H1 (cell line): ENCODE measurements at regions not wholly inside any gene's neighbourhood (a gene's known extent, or its start where the extent isn't known, plus 50 kb on each side); places are given as distances from the start of the nearest gene placed in this dataset.
"Not testable (repeated sequence)": the region's sequence is repeated elsewhere in the genome, so short reads cannot be mapped to it uniquely, and the experiment has no call there.

ENCODE experiments used
- CTCF ChIP-seq, 3 experiments: IDR thresholded peaks; 1 replicate in 2 of 3; 2 replicates in 1 of 3; pipeline versions ENCODE4 v1.5.1 to v1.6.1; 2011; ENCODE audit warnings: low read length in 3 of 3, mild to moderate bottlenecking in 3 of 3, inconsistent platforms in 2 of 3, low read depth in 1 of 3, moderate library complexity in 1 of 3; ENCODE audit not compliant: insufficient read depth in 1 of 3; ENCODE audit errors: control extremely low read depth in 1 of 3
- EGR1 ChIP-seq: IDR thresholded peaks from 2 replicates; pipeline ENCODE4 v1.6.1; 2011; ENCODE audit warnings: low read depth, low read length, borderline replicate concordance
- EP300 ChIP-seq, 2 experiments: IDR thresholded peaks; 1 replicate in 1 of 2; 2 replicates in 1 of 2; pipeline ENCODE4 v1.6.1; 2011 to 2012; ENCODE audit warnings: low read depth in 2 of 2, low read length in 2 of 2, mild to moderate bottlenecking in 2 of 2, borderline replicate concordance in 1 of 2, inconsistent platforms in 1 of 2, moderate library complexity in 1 of 2
- HDAC6 ChIP-seq: IDR thresholded peaks from one replicate; pipeline ENCODE4 v1.7.1; 2012; ENCODE audit warnings: low read depth, mild to moderate bottlenecking, inconsistent platforms, low read length, moderate library complexity
- MAX ChIP-seq: IDR thresholded peaks from 2 replicates; pipeline ENCODE4 v1.6.1; 2012; ENCODE audit warnings: inconsistent platforms
- RAD21 ChIP-seq, 2 experiments: IDR thresholded peaks in 1 of 2; conservative IDR thresholded peaks in 1 of 2; 2 replicates each; pipeline ENCODE4 v1.6.1; 2011; ENCODE audit warnings: low read depth in 2 of 2, low read length in 2 of 2, improper control_type of control experiment in 1 of 2, inconsistent platforms in 1 of 2, mild to moderate bottlenecking in 1 of 2, moderate library complexity in 1 of 2
- SP1 ChIP-seq: IDR thresholded peaks from 2 replicates; pipeline ENCODE4 v1.6.1; 2011; ENCODE audit warnings: low read depth, low read length

- TF ChIP-seq CTCF (IDR thresholded peaks at IDR 0.05; ENCODE audit: control extremely low read depth in 1 of 3, insufficient read depth in 1 of 3, low read depth in 1 of 3, low read length in 3 of 3); SP1; EGR1; MAX; RAD21 (IDR thresholded peaks at IDR 0.05 in 1 of 2, conservative IDR thresholded peaks at IDR 0.05 in 1 of 2; ENCODE audit: low read depth in 2 of 2, low read length in 2 of 2); HDAC6: not testable (repeated sequence)
- peak in 1 of 2 experiments; percentile 93; a peak in 1 of 3 replicates for TF ChIP-seq EP300 (IDR thresholded peaks at IDR 0.05; ENCODE audit: borderline replicate concordance in 1 of 2, low read depth in 2 of 2, low read length in 2 of 2)
These were observed 54.0 kb upstream of the SYNDIG1 start for GRCh38 chr20:24415444-24415843.
